LNCAP (cell line): ENCODE measurements at regions not wholly inside any gene's neighbourhood (a gene's known extent, or its start where the extent isn't known, plus 50 kb on each side); places are given as distances from the start of the nearest gene placed in this dataset.

ENCODE experiments used
- TF ChIP-seq, protein P1 (sequence below): fragments of 450-650 bp; IDR thresholded peaks from 2 replicates; pipeline ENCODE4 v1.5.1; 2017; ENCODE audit warnings: mild to moderate bottlenecking

DNA sequence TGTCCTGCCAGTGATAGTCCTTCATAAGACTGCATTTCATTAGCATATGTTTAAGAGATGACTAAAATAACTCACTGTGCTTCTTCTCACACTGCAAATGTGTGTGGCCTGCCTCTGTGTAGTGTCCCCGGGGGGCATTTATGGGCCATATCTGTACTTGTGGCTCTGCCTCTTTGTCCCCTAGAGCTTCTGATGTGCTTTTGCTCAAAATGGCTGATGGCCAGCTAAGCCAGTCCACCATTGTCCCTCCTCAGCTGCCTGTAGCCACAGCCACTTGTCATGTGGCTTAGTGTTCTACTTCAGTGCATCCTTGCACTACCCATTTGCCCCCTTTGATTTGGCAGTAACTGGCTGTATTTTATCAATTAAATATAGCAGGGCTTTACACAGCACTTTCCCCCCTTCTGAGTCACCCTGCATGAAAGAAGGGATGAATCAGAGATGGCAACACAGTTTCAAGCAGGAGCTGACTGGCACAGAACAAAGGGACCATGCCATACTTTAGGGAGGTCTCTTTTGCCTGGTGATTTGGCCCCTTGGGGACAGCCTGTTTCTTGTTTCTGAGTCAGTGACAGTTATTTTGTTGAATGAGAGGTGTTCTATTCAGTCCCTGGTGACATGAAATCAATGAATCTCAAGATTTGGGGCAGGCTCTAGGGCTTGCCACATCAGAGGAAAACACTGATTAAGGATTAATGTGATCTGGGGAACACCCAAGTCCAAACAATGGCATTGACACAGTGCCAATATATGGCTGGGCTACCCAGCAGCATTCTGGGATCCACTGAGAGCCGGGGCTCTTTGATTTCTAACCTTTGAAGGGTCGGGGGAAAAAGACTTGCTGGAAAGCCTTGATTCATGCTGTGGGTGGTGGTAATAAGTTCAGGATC, 245.5 kb downstream of the SMARCA2 start:
- TF ChIP-seq, protein P1, sequence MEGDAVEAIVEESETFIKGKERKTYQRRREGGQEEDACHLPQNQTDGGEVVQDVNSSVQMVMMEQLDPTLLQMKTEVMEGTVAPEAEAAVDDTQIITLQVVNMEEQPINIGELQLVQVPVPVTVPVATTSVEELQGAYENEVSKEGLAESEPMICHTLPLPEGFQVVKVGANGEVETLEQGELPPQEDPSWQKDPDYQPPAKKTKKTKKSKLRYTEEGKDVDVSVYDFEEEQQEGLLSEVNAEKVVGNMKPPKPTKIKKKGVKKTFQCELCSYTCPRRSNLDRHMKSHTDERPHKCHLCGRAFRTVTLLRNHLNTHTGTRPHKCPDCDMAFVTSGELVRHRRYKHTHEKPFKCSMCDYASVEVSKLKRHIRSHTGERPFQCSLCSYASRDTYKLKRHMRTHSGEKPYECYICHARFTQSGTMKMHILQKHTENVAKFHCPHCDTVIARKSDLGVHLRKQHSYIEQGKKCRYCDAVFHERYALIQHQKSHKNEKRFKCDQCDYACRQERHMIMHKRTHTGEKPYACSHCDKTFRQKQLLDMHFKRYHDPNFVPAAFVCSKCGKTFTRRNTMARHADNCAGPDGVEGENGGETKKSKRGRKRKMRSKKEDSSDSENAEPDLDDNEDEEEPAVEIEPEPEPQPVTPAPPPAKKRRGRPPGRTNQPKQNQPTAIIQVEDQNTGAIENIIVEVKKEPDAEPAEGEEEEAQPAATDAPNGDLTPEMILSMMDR: no peak

DNA sequence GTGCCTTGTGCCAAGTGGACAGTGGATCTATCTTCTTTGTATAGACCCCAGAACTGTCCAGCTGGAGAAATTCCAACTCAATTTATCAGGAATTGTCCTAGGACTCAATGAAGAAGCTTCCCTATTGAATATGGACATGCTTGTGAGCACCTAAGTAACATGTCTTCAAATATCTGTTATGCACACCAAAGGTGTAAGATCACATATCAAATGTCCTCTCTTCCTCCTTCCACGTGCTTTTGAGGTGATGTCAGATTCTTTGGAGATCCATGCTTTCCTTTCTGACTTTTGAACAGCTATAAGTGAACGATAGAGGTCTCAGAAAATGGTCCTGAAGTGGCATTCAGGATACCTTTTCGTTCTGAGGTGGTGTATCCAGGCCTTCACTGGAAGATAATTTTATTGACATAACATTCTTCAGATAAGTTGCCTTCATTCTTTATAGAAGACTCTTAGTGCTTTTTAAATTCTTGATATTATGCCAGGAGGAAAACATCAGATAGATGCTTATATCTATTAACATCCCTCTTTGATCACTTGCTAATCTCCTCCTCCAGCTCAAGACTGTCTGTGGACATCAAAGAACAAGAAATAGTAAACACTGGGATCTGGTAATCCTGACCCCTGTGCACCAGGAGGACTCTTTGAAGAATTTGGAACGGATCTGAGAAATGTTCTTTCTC, 246.4 kb downstream of the SMARCA2 start:
- TF ChIP-seq, protein P1: no peak

DNA sequence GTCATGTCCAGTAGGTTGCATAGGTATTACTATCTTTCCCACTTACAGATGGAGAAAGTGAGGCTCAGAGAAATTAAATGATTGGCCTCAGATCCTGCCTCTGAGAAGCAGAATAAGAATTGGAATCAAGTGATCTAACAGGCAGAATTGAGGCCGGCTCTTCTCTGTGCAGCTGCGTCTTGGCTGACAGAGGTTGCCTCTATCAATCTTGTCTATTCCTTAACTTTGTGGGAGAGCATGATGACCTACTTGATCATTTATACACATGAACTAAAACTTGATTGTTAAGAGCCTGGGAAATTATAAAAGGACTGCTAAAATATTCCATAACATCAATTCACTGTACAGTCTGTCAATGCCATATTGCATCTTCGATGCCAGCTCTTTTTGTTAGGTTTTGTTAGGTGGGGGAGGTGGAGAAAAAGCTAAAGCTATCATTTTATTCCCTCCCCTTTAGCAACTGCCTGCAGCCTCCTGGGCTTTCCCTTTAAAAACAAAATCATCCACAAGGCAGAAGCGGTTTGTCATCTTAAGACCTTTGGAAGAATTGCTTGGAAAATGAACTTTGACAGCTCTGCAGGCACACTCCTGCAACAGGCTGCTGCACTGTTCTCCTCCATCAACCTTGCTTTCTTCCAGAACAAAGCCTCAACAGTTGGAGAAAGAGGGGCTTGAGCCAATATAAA, 247.4 kb downstream of the SMARCA2 start:
- TF ChIP-seq, protein P1: no peak

DNA sequence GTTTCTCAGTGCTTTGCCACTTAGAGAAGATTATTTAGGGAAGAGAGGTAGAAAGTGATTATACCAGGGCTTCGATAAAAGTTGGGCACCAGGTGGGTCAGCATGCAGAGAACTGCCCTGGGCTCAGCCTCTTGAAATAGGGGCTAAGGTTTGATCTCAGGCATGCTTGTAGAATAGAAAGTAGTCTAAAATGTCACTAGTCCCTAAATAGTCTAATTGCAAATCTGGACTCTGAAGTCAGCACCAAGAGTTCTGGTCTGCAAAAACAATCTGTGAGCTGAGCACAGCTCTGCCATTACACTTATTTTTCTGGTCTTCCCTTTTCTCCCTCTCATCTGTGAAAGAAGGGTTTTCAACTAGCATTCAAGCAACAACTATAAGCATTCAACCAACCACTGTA, 248.0 kb downstream of the SMARCA2 start:
- TF ChIP-seq, protein P1: no peak

DNA sequence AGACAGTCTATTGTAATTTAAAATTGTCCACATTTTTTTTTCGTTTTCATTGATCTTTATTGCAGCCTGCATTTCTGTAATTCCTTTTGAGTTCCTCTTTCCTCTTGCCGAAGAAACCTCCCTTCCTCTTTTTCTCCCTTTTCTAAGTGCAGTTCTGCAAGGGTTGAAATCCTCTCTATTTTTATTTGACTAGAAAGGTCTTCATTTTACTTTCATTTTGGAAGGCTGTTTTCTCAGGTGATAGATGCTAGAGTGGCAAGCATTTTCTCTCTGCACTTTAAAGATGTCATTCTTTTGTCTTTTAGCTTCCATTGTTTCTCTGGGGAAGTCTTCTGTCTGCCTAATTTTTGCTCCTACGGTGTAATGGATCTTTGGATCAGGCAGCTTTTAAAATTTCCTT, 248.5 kb downstream of the SMARCA2 start:
- TF ChIP-seq, protein P1: no peak

DNA sequence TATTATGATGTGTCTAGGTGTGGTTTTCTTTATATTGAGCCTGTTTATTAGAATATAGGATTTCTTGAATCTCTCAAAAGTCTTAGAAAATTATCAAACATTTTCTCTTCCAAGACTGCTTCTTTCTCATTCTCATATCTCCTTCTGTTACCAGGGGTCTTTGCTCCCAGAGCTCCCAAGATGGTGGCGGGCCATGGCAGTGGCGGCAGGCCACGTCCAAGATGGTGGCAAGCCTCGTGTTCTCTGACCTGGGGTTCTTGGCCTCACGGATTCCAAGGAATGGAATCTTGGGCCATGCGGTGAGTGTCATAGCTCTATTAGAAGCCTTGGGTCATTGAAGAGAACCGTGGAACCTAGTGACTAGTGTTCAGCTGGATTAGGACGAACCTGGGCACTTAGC, 248.9 kb downstream of the SMARCA2 start:
- TF ChIP-seq, protein P1: no peak

DNA sequence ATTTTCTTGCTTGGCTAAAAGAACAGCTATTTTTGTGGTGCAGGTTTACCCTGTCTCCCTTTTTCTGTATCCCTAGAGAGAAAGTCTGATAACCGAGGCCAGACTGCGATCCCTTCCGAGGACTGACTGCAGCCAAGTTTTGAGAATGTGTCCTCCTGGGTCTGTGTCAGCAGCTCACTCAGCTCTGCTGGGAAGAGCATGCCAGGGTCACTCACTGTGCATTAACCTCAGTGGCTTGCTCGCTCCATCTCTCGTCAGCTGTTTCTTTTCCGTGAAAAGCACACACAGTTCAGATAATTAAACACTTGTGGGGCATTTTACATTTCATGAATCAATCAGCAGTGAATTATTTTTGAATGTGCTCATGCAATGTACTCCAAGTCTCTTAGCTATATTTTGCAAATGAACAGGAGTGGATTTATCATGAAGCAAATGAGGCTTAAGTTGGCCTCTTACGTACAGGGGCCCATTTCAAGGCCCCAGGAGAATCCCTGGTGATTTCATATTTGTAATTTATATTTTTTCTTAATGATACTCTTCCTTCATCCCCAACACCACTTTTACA, 252.1 kb downstream of the SMARCA2 start:
- TF ChIP-seq, protein P1: no peak
